Endodermal cell (in vitro differentiated cells): ENCODE measurements at regions not wholly inside any gene's neighbourhood (a gene's known extent, or its start where the extent isn't known, plus 50 kb on each side); places are given as distances from the start of the nearest gene placed in this dataset.

Source experiments
- DNase-seq: peaks from one replicate; pipeline ENCODE4 v3.0.0-alpha.2; 2017
- H3K27ac ChIP-seq: 2 replicates; pipeline ENCODE4 v1.5.1; 2013; ENCODE audit warnings: mild to moderate bottlenecking, low read depth, low read length, moderate library complexity
- H3K27me3 ChIP-seq: 2 replicates; pipeline ENCODE4 v1.6.1; 2013; ENCODE audit warnings: mild to moderate bottlenecking, low read length, moderate library complexity; ENCODE audit not compliant: insufficient read depth, control insufficient read depth, poor library complexity, severe bottlenecking
- H3K36me3 ChIP-seq: 2 replicates; pipeline ENCODE4 v1.7.0; 2013; ENCODE audit warnings: mild to moderate bottlenecking, low read length, moderate library complexity; ENCODE audit not compliant: control insufficient read depth, insufficient read depth
- H3K4me1 ChIP-seq: one replicate; pipeline ENCODE4 v1.7.0; 2013; ENCODE audit warnings: low read length; ENCODE audit not compliant: control insufficient read depth, insufficient read depth
- H3K4me3 ChIP-seq: 2 replicates; pipeline ENCODE4 v1.5.1; 2013; ENCODE audit warnings: mild to moderate bottlenecking, low read length, moderate library complexity
- H3K9ac ChIP-seq: 2 replicates; pipeline ENCODE4 v1.6.1; 2013; ENCODE audit warnings: mild to moderate bottlenecking, low read length, moderate library complexity; ENCODE audit not compliant: poor library complexity, severe bottlenecking; ENCODE audit errors: extremely low read depth
- H3K9me3 ChIP-seq: 2 replicates; pipeline ENCODE4 v1.6.1; 2013; ENCODE audit warnings: mild to moderate bottlenecking, low read length, moderate library complexity; ENCODE audit not compliant: control insufficient read depth
- H3K27ac Mint-ChIP-seq: 2 replicates; pipeline ENCODE4 v1.8.0; 2020; ENCODE audit warnings: mixed read lengths
- H3K27me3 Mint-ChIP-seq: 2 replicates; pipeline ENCODE4 v1.8.0; 2021; ENCODE audit warnings: mild to moderate bottlenecking, mixed read lengths; ENCODE audit not compliant: insufficient read depth
- H3K36me3 Mint-ChIP-seq: 2 replicates; pipeline ENCODE4 v1.8.0; 2020; ENCODE audit warnings: low read depth, mixed read lengths
- H3K4me1 Mint-ChIP-seq: 2 replicates; pipeline ENCODE4 v1.8.0; 2020; ENCODE audit warnings: mixed read lengths
- H3K4me3 Mint-ChIP-seq: 2 replicates; pipeline ENCODE4 v1.8.0; 2020; ENCODE audit warnings: mild to moderate bottlenecking, moderate library complexity, mixed read lengths
- H3K9me3 Mint-ChIP-seq: 2 replicates; pipeline ENCODE4 v1.8.0; 2020; ENCODE audit warnings: mild to moderate bottlenecking, mixed read lengths
- CTCF ChIP-seq: fragments of 200-600 bp; sonication (generic); conservative IDR thresholded peaks from 2 replicates; pipeline ENCODE4 v1.5.0; 2021; ENCODE audit warnings: antibody characterized with exemption, mild to moderate bottlenecking
- WGBS, 2 experiments: methylation state at CpG; one replicate each; pipeline versions ENCODE4 v1.1.5 to v1.1.7; 2013; ENCODE audit warnings: missing lambda C conversion rate in 2 of 2, mixed read lengths in 1 of 2; ENCODE audit not compliant: insufficient coverage in 1 of 2, insufficient read length in 1 of 2; 5-methylcytosine and 5-hydroxymethylcytosine counted together

GRCh38 chr2:145288650-145289496 lies 769.0 kb upstream of the ZEB2 start:
- WGBS, 2 experiments: 76 to 95% methylated on average over 2 to 3 of the region's 3 CpGs
- Mint-ChIP-seq H3K36me3 (no peaks in the 10 kb centered on the region), H3K9me3 (no peaks in the 10 kb centered on the region), H3K27me3 (peaks cover 4% of the 10 kb centered on the region), H3K4me1 (peaks cover 8% of the 10 kb centered on the region), H3K27ac (no peak overlapping the region), H3K4me3 (no peak overlapping the region)
- TF ChIP-seq CTCF: no peak
- Histone ChIP-seq H3K27me3 (no peaks in the 10 kb centered on the region), H3K4me3 (no peak overlapping the region), H3K36me3 (no peaks in the 10 kb centered on the region), H3K9me3 (no peaks in the 10 kb centered on the region), H3K27ac (no peak overlapping the region), H3K4me1 (peaks cover 7% of the 10 kb centered on the region), H3K9ac (no peak overlapping the region)
- DNase-seq: no peak

GRCh38 chr2:145287736-145288135 lies 767.8 kb upstream of the ZEB2 start:
- H3K4me3 ChIP-seq: no peak overlapping the region
- H3K9me3 Mint-ChIP-seq: no peaks in the 10 kb centered on the region
- no peak for TF ChIP-seq CTCF
- H3K27me3 Mint-ChIP-seq: peaks cover 4% of the 10 kb centered on the region
- no peaks in the 10 kb centered on the region for H3K36me3 Mint-ChIP-seq
- 73 to 100% methylated on average over 1 to 3 of the region's 3 CpGs for WGBS, 2 experiments
- no peaks in the 10 kb centered on the region for H3K36me3 ChIP-seq
- H3K9me3 ChIP-seq: peaks cover 4% of the 10 kb centered on the region
- DNase-seq: no peak
- H3K4me1 Mint-ChIP-seq: peaks cover 8% of the 10 kb centered on the region
- H3K4me1 ChIP-seq: peaks cover 7% of the 10 kb centered on the region
- no peak overlapping the region for H3K9ac ChIP-seq
- H3K27ac ChIP-seq: no peak overlapping the region
- H3K27ac Mint-ChIP-seq: no peak overlapping the region
- no peaks in the 10 kb centered on the region for H3K27me3 ChIP-seq
- H3K4me3 Mint-ChIP-seq: no peak overlapping the region

- TF ChIP-seq CTCF: no peak
- H3K4me3 ChIP-seq: no peak overlapping the region
- H3K9me3 ChIP-seq: peaks cover 9% of the 10 kb centered on the region
- Mint-ChIP-seq H3K36me3 (no peaks in the 10 kb centered on the region), H3K4me3 (no peak overlapping the region), H3K27me3 (peaks cover 4% of the 10 kb centered on the region), H3K4me1 (peaks cover 8% of the 10 kb centered on the region), H3K27ac (no peak overlapping the region), H3K9me3 (no peaks in the 10 kb centered on the region)
- peaks cover 7% of the 10 kb centered on the region for H3K4me1 ChIP-seq
- DNase-seq: no peak
- H3K27me3 ChIP-seq: no peaks in the 10 kb centered on the region
- WGBS, 2 experiments: 94 to 100% methylated on average over 7 of the region's 7 CpGs
- no peak overlapping the region for H3K9ac ChIP-seq
- no peaks in the 10 kb centered on the region for H3K36me3 ChIP-seq
- no peak overlapping the region for H3K27ac ChIP-seq
Observed at GRCh38 chr2:145286716-145287275, 766.9 kb upstream of the ZEB2 start.
